ENCODE measurements at regions not wholly inside any gene's neighbourhood (a gene's known extent, or its start where the extent isn't known, plus 50 kb on each side); places are given as distances from the start of the nearest gene placed in this dataset.

- Histone ChIP-seq H3K4me3 (no peak overlapping the region), H3K36me3 (no peaks in the 10 kb centered on the region), H3K27ac (replicated peaks in 1 of 4) (no peak overlapping the region), H3K27me3 (no peaks in the 10 kb centered on the region), H3K4me1 (no peaks in the 10 kb centered on the region), H3K9me3 (no peaks in the 10 kb centered on the region)
- TF ChIP-seq POLR2A (IDR thresholded peaks at IDR 0.05; ENCODE audit: low read depth) (no peak), POLR2AphosphoS5 (IDR thresholded peaks at IDR 0.05) (no peak), EP300 (IDR thresholded peaks at IDR 0.05) (no peak)
- TF ChIP-seq, protein P1, sequence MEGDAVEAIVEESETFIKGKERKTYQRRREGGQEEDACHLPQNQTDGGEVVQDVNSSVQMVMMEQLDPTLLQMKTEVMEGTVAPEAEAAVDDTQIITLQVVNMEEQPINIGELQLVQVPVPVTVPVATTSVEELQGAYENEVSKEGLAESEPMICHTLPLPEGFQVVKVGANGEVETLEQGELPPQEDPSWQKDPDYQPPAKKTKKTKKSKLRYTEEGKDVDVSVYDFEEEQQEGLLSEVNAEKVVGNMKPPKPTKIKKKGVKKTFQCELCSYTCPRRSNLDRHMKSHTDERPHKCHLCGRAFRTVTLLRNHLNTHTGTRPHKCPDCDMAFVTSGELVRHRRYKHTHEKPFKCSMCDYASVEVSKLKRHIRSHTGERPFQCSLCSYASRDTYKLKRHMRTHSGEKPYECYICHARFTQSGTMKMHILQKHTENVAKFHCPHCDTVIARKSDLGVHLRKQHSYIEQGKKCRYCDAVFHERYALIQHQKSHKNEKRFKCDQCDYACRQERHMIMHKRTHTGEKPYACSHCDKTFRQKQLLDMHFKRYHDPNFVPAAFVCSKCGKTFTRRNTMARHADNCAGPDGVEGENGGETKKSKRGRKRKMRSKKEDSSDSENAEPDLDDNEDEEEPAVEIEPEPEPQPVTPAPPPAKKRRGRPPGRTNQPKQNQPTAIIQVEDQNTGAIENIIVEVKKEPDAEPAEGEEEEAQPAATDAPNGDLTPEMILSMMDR (IDR thresholded peaks at IDR 0.05) = no peak
- 74% methylated on average over 2 of the region's 2 CpGs for WGBS
- no peak for DNase-seq (ENCODE audit: extremely low spot score)
- intact Hi-C loops (cut with DNase I) = no loop called here
These were observed 478.1 kb upstream of the NR5A2 start for GRCh38 chr1:199549421-199549820.

DNA sequence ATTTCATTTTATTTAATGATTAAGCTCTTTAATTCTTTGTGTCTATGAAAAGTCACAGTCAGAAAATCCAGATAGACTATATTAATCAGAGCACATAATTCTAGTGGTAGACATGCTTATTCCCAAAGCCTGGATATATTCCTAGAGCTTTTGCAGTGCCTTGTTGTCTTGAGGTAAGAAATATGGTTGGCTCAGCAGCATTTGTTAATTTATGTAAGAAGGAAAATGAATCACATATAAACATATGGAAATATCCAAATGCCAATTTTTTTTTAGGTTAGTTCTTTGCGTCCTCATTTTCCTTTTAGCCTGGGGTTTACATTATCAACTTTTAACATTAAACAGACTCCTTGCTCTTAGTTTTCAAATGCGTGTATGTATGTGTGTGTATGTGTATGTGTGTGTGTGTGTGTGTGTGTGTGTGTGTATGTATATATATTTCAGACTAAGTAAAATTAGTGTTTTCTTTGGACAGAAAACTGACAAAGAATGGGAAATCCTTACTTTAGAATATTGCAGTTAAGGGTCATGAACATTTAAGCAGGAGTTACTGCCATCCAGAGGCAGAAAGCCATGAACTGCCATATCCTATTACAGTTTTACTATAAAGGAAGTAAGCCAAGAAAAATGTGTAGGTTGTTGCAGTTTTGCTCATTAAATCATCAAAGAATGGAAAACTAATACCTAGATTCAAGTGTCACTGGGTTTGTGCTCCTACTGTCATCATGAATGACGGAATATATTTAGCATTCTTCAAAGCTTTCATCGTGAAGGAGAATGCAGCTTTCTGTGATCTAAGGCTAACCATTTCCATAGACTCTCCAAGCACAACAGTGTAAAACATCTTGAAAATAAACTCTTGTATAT lies 477.1 kb upstream of the NR5A2 start:
- H3K27ac ChIP-seq (replicated peaks in 1 of 4) = no peak overlapping the region
- TF ChIP-seq, protein P1 (IDR thresholded peaks at IDR 0.05) = peak in 1 of 3 experiments; percentile 3
- TF ChIP-seq POLR2AphosphoS5 (IDR thresholded peaks at IDR 0.05) = no peak
- intact Hi-C loops (cut with DNase I) = loop anchor here (5.0 kb wide), 1 partner anchor 793 kb away; no protein-coding TSS in a partner anchor
- no peaks in the 10 kb centered on the region for H3K4me1 ChIP-seq
- DNase-seq (ENCODE audit: extremely low spot score) = no peak
- WGBS = 44% methylated on average over 4 of the region's 4 CpGs
- H3K4me3 ChIP-seq = no peak overlapping the region
- no peaks in the 10 kb centered on the region for H3K9me3 ChIP-seq
- no peaks in the 10 kb centered on the region for H3K36me3 ChIP-seq
- no peaks in the 10 kb centered on the region for H3K27me3 ChIP-seq

DNA sequence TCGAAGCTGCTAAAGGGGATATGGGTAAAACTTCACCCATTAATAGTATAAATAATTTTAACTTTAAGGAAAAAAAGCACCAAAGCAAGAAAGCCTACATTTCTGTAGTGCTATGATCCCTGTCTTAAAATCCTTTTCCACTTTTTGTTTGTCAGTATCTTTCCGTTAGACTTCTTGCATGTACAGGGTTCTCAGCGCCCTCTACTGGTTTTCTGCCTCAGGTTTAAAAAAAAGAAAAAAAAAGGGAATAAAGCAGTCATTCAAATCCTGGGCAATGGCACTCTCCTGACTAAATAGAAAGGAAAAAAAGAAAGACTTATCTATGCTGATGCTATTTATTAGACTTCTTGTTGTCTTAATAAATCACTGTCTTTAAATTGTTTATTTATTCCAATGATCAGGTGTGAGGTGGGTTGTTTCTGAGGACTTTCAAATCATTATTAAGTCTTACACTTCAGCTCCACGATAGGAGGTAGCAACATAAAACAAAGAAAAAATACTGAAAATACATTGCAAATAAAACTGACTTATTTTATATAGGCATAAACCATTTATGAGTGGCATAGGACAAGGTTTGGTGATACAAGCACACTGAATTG lies 475.4 kb upstream of the NR5A2 start:
- WGBS = 46% methylated on average over 4 of the region's 4 CpGs
- H3K4me3 ChIP-seq = no peak overlapping the region
- no peak overlapping the region for H3K27ac ChIP-seq (replicated peaks in 1 of 4)
- H3K4me1 ChIP-seq = no peaks in the 10 kb centered on the region
- DNase-seq (ENCODE audit: extremely low spot score) = no peak
- no peaks in the 10 kb centered on the region for H3K9me3 ChIP-seq
- no peaks in the 10 kb centered on the region for H3K36me3 ChIP-seq
- H3K27me3 ChIP-seq = no peaks in the 10 kb centered on the region
- TF ChIP-seq POLR2A (IDR thresholded peaks at IDR 0.05; ENCODE audit: low read depth) = no peak
- TF ChIP-seq, protein P1 (IDR thresholded peaks at IDR 0.05) = peak; percentile 40 to 64 (median 48)
- intact Hi-C loops (cut with DNase I) = loop anchor here (5.0 kb wide), 1 partner anchor 795 kb away; no protein-coding TSS in a partner anchor

- intact Hi-C loops (cut with DNase I) = loop anchor here (5.0 kb wide), 1 partner anchor 796 kb away; no protein-coding TSS in a partner anchor
- TF ChIP-seq EP300 (IDR thresholded peaks at IDR 0.05) (no peak), POLR2AphosphoS5 (IDR thresholded peaks at IDR 0.05) (no peak), POLR2A (IDR thresholded peaks at IDR 0.05; ENCODE audit: low read depth) (no peak)
- TF ChIP-seq, protein P1 (IDR thresholded peaks at IDR 0.05) = no peak
- no peak overlapping the region for H3K4me3 ChIP-seq
These were observed 474.4 kb upstream of the NR5A2 start for GRCh38 chr1:199553104-199553503.

More at GRCh38 chr1:199553104-199553503, 474.4 kb upstream of the NR5A2 start:
- Histone ChIP-seq H3K27ac (replicated peaks in 1 of 4) (no peak overlapping the region), H3K4me1 (no peaks in the 10 kb centered on the region), H3K36me3 (no peaks in the 10 kb centered on the region), H3K27me3 (no peaks in the 10 kb centered on the region), H3K9me3 (no peaks in the 10 kb centered on the region)
- no peak for DNase-seq (ENCODE audit: extremely low spot score)
- WGBS = 76% methylated on average over 1 of the region's 1 CpG
